GM12878 (cell line): ENCODE measurements at regions not wholly inside any gene's neighbourhood (a gene's known extent, or its start where the extent isn't known, plus 50 kb on each side); places are given as distances from the start of the nearest gene placed in this dataset.
A peak's percentile ranks its signal among the peaks of the same experiment; 100 is the strongest.

Source experiments
- ATAC-seq: fragments of 200-7000 bp; cut with Tn5 transposase; 3 replicates; pipeline ENCODE4 v1.9.1; 2020; ENCODE audit warnings: mild to moderate bottlenecking, moderate library complexity
- BruUV-seq: library from RNA; stranded (reverse); fragments of 400-500 nt; replicated peaks from 2 replicates; lab custom pipeline; 2021; lab: Mats Ljungman, UMichigan
- CTCF ChIA-PET: fragments of 300-600 bp; sonication (Branson Sonifier 250); formaldehyde crosslinking; extraction: SDS; loops from one replicate; lab custom pipeline; 2021; ENCODE audit warnings: inconsistent platforms; lab: Yijun Ruan, JAX
- POLR2A ChIA-PET: fragments of 350-600 bp; formaldehyde crosslinking; extraction: SDS; loops from one replicate; lab custom pipeline; 2021; ENCODE audit warnings: inconsistent platforms; lab: Charles Lee
- RAD21 ChIA-PET: fragments of 300-600 bp; sonication (Branson Sonifier 250); formaldehyde crosslinking; loops from one replicate; lab custom pipeline; 2023; ENCODE audit warnings: antibody characterized with exemption; ENCODE audit not compliant: unreplicated experiment; lab: Charles Lee
- SMC1A ChIA-PET: fragments of 300-600 bp; sonication (Branson Sonifier 250); formaldehyde crosslinking; loops from one replicate; lab custom pipeline; 2023; ENCODE audit not compliant: unreplicated experiment, uncharacterized antibody; lab: Charles Lee
- DNase-seq: peaks from one replicate; pipeline ENCODE4 v3.0.0-alpha.2; 2011; ENCODE audit warnings: low read depth, low spot score
- FAIRE-seq: peaks from 3 replicates; lab custom pipeline; 2011; peaks lifted over from hg19 to GRCh38; lab: Jason Lieb, UNC
- H2AFZ ChIP-seq: 2 replicates; pipeline ENCODE4 v1.6.0; 2011; ENCODE audit warnings: low read depth, low read length, control low read depth; ENCODE audit not compliant: control insufficient read depth
- H3K27ac ChIP-seq: 2 replicates; pipeline ENCODE4 v1.5.1; 2011; ENCODE audit warnings: control low read depth; ENCODE audit not compliant: control insufficient read depth, insufficient read depth
- H3K27me3 ChIP-seq, 2 experiments: replicated peaks in 1 of 2; 2 replicates each; pipeline versions ENCODE4 v1.6.0 to v1.6.1; 2011; ENCODE audit warnings: low read length in 1 of 2; ENCODE audit not compliant: control insufficient read depth in 2 of 2, insufficient read depth in 2 of 2
- H3K36me3 ChIP-seq, 2 experiments: 2 replicates each; pipeline ENCODE4 v1.5.1; 2011; ENCODE audit warnings: low read length in 1 of 2; ENCODE audit not compliant: control insufficient read depth in 2 of 2, insufficient read depth in 2 of 2
- H3K4me1 ChIP-seq: 2 replicates; pipeline ENCODE4 v1.6.1; 2011; ENCODE audit warnings: mild to moderate bottlenecking, low read length, moderate library complexity, mixed read lengths; ENCODE audit not compliant: control insufficient read depth, insufficient read depth
- H3K4me2 ChIP-seq: 2 replicates; pipeline ENCODE4 v1.6.0; 2011; ENCODE audit warnings: control low read depth; ENCODE audit not compliant: control insufficient read depth, insufficient read depth
- H3K4me3 ChIP-seq: fragments of 200-600 bp; sonication (generic); 2 replicates; pipeline ENCODE4 v1.5.1; 2016
- H3K79me2 ChIP-seq: 2 replicates; pipeline ENCODE4 v1.6.0; 2011; ENCODE audit warnings: low read length; ENCODE audit not compliant: control insufficient read depth, insufficient read depth
- H3K9ac ChIP-seq: 2 replicates; pipeline ENCODE4 v1.8.0; 2011; ENCODE audit warnings: low read length, control low read depth, mixed read lengths; ENCODE audit not compliant: control insufficient read depth, insufficient read depth
- H3K9me3 ChIP-seq: replicated peaks from 3 replicates; pipeline ENCODE4 v1.5.1; 2011; ENCODE audit warnings: mild to moderate bottlenecking, low read length; ENCODE audit not compliant: control insufficient read depth, insufficient read depth
- H4K20me1 ChIP-seq: 2 replicates; pipeline ENCODE4 v1.6.0; 2011; ENCODE audit not compliant: control insufficient read depth, insufficient read depth
- ATF2 ChIP-seq: IDR thresholded peaks from 2 replicates; pipeline ENCODE4 v1.6.1; 2012; ENCODE audit warnings: low read length, inconsistent platforms
- BHLHE40 ChIP-seq, 2 experiments: fragments of 450-650 bp in 1 of 2; IDR thresholded peaks; 2 replicates each; pipeline ENCODE4 v1.6.1; 2011 to 2017; ENCODE audit warnings: low read depth in 2 of 2, borderline replicate concordance in 1 of 2, improper control_type of control experiment in 1 of 2, low read length in 1 of 2, mild to moderate bottlenecking in 1 of 2
- RUNX3 ChIP-seq: IDR thresholded peaks from 2 replicates; pipeline ENCODE4 v1.6.1; 2012; ENCODE audit warnings: low read length, inconsistent platforms
- SPI1 ChIP-seq: IDR thresholded peaks from 2 replicates; pipeline ENCODE4 v1.6.1; 2011; ENCODE audit warnings: low read depth, mild to moderate bottlenecking, low read length, moderate library complexity, borderline replicate concordance; ENCODE audit not compliant: insufficient read depth
- SRF ChIP-seq, 2 experiments: IDR thresholded peaks; 2 replicates each; pipeline ENCODE4 v1.6.1; 2011; ENCODE audit warnings: low read depth in 2 of 2, low read length in 2 of 2, mild to moderate bottlenecking in 1 of 2, moderate library complexity in 1 of 2
- WGBS: methylation state at CpG from one replicate; pipeline ENCODE4 v1.1.6; 2016; ENCODE audit warnings: low lambda C conversion rate; ENCODE audit not compliant: insufficient replicate concordance, insufficient coverage; ENCODE audit errors: missing lambda C conversion rate; 5-methylcytosine and 5-hydroxymethylcytosine counted together
- in situ Hi-C: fragments of 300-500 bp; cut with MboI; formaldehyde crosslinking; loops from 9 replicates; pipeline ENCODE4 v1.14.3; 2018; ENCODE audit warnings: mixed read lengths
- intact Hi-C: fragments of 100-400 bp; cut with micrococcal nuclease; formaldehyde crosslinking; loops from one replicate; pipeline ENCODE4 v1.14.2; 2022; ENCODE audit not compliant: unreplicated experiment

GRCh38 chr6:113696960-113697359 lies 160.2 kb upstream of the MARCKS start (continued):
- TF ChIP-seq ATF2 = 0 out of 2 replicates have a peak, but pooled peaks have one; percentile 29
- TF ChIP-seq, all 136 proteins: peak for 6

- H3K4me1 ChIP-seq = peaks cover 13% of the 10 kb centered on the region; the same call in 1 of the 2 replicates
- no peaks in the 10 kb centered on the region for H4K20me1 ChIP-seq
- ChIA-PET POLR2A (no interaction called here), SMC1A (no interaction called here), RAD21 (no interaction called here), CTCF (no interaction called here)
- H3K27me3 ChIP-seq = no peaks in the 10 kb centered on the region
- in situ Hi-C loops = no loop called here
- FAIRE-seq (peak; percentile 79), ATAC-seq (peak; percentile 88), DNase-seq (no peak)
- no peaks in the 10 kb centered on the region for H3K36me3 ChIP-seq
- H3K9ac ChIP-seq = no peak overlapping the region
- H2AFZ ChIP-seq = no peak overlapping the region
- BruUV-seq = no TSS peak
- intact Hi-C loops = no loop called here
- no peaks in the 10 kb centered on the region for H3K79me2 ChIP-seq
- H3K4me2 ChIP-seq = no peak overlapping the region
- 98% methylated on average over 4 of the region's 4 CpGs for WGBS
- no peak overlapping the region for H3K4me3 ChIP-seq
- H3K9me3 ChIP-seq = no peaks in the 10 kb centered on the region; the same call in 2 of the 3 replicates
- H3K27ac ChIP-seq = no peak overlapping the region
- TF ChIP-seq BHLHE40 (IDR thresholded peaks at IDR 0.05; ENCODE audit: borderline replicate concordance in 1 of 2, low read depth in 2 of 2, low read length in 1 of 2) (peak in 1 of 2 experiments; percentile 33; a peak in 1 of 4 replicates), RUNX3 (peak; percentile 63), SPI1 (0 out of 2 replicates have a peak, but pooled peaks have one; percentile 15), SRF (IDR thresholded peaks at IDR 0.05; ENCODE audit: low read depth in 2 of 2, low read length in 2 of 2) (no peak)
Observed at GRCh38 chr6:113697632-113698410, 159.3 kb upstream of the MARCKS start.
